ENCODE measurements at regions not wholly inside any gene's neighbourhood (a gene's known extent, or its start where the extent isn't known, plus 50 kb on each side); places are given as distances from the start of the nearest gene placed in this dataset.

GRCh38 chr3:43844757-43845156 is 154.0 kb downstream of the ABHD5 start:
- TF ChIP-seq POLR2AphosphoS5 (IDR thresholded peaks at IDR 0.05; ENCODE audit: low read length) (no peak), POLR2A (IDR thresholded peaks at IDR 0.05; ENCODE audit: low read depth, low read length) (no peak), EP300 (IDR thresholded peaks at IDR 0.05; ENCODE audit: borderline replicate concordance in 1 of 2, control insufficient read depth in 1 of 2, low read depth in 2 of 2, low read length in 2 of 2) (no peak), TCF12 (IDR thresholded peaks at IDR 0.05; ENCODE audit: low read depth, low read length) (no peak), BHLHE40 (IDR thresholded peaks at IDR 0.05; ENCODE audit: borderline replicate concordance in 1 of 2, low read depth in 2 of 2, low read length in 1 of 2) (no peak), ZNF274 (IDR thresholded peaks at IDR 0.05; ENCODE audit: insufficient read depth, insufficient read length) (no peak), POLR2AphosphoS2 (IDR thresholded peaks at IDR 0.05; ENCODE audit: low read depth, low read length) (no peak), NFYB (IDR thresholded peaks at IDR 0.05; ENCODE audit: insufficient read depth, low read depth, low read length) (no peak)
